ENCODE measurements at regions not wholly inside any gene's neighbourhood (a gene's known extent, or its start where the extent isn't known, plus 50 kb on each side); places are given as distances from the start of the nearest gene placed in this dataset.

DNA sequence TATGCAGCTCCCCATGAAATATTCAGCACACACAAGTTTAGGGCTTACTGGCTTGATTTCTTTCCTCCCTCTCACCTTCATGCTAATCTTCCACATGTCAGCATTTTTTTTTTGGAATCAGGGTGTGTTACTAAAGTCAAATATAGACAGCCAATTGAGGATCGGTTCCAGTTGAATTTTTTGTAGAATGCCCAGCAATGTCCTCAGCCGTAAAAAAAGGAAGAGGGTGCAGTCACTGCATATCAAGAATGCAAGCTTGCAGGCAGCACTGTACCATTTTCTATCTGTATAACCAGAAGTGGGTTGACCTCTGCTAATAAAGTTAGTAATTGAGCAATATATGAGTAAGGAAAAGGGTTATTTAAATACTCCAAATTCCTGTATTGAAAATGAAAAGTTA is 51.4 kb upstream of the CHMP2B start:
- Mint-ChIP-seq H3K4me3 (no peak overlapping the region), H3K4me1 (ENCODE audit: low read depth) (peaks cover 7% of the 10 kb centered on the region), H3K27ac (no peak overlapping the region), H3K27me3 (ENCODE audit: insufficient read depth) (peaks cover 2% of the 10 kb centered on the region; the same call in 1 of the 2 replicates), H3K9me3 (no peaks in the 10 kb centered on the region), H3K36me3 (ENCODE audit: low read depth) (no peaks in the 10 kb centered on the region)
- DNase-seq = no peak
- TF ChIP-seq, protein P1, sequence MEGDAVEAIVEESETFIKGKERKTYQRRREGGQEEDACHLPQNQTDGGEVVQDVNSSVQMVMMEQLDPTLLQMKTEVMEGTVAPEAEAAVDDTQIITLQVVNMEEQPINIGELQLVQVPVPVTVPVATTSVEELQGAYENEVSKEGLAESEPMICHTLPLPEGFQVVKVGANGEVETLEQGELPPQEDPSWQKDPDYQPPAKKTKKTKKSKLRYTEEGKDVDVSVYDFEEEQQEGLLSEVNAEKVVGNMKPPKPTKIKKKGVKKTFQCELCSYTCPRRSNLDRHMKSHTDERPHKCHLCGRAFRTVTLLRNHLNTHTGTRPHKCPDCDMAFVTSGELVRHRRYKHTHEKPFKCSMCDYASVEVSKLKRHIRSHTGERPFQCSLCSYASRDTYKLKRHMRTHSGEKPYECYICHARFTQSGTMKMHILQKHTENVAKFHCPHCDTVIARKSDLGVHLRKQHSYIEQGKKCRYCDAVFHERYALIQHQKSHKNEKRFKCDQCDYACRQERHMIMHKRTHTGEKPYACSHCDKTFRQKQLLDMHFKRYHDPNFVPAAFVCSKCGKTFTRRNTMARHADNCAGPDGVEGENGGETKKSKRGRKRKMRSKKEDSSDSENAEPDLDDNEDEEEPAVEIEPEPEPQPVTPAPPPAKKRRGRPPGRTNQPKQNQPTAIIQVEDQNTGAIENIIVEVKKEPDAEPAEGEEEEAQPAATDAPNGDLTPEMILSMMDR (IDR thresholded peaks at IDR 0.05) = no peak

DNA sequence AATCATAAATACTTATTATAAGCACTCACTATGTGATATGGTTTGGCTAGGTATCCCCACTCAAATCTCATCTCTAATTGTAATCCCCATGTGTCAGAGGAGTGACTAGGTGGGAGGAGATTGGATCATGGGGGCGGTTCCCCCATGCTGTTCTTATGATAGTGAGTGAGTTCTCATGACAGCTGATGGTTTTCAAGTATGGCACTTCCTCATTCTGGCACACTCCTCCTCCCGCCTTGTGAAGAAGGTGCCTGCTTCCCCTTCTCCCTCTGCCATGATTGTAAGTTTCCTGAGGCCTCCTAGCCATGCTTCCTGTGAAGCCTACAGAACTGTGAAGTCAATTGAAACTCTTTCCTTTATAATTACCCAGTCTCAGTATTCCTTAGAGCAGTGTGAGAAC is 53.3 kb upstream of the CHMP2B start:
- no peak for DNase-seq
- H3K27me3 Mint-ChIP-seq (ENCODE audit: insufficient read depth) = no peaks in the 10 kb centered on the region
- TF ChIP-seq, protein P1 (IDR thresholded peaks at IDR 0.05) = no peak
- no peak overlapping the region for H3K27ac Mint-ChIP-seq
- no peaks in the 10 kb centered on the region for H3K36me3 Mint-ChIP-seq (ENCODE audit: low read depth)
- no peak overlapping the region for H3K4me3 Mint-ChIP-seq
- peaks cover 7% of the 10 kb centered on the region for H3K4me1 Mint-ChIP-seq (ENCODE audit: low read depth)
- H3K9me3 Mint-ChIP-seq = no peaks in the 10 kb centered on the region

DNA sequence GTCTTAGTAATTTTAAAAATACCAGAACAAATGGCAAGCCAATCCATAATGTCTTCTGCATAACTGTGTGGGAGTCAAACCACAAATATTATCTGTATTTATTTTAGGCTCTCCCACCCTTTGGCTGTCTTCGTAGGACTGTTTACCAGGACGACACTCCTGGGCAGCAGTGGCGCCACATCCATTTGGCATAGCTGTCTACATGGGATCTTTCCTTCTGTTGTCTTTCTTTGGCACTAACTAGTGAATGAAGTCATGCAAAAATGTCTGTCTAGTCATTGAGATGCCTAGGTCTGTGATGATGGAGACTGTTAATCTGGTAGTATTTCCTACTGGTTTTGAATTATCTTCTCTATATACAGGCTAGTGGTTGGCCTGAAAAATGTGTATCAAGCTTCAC is 54.0 kb upstream of the CHMP2B start:
- TF ChIP-seq, protein P1 (IDR thresholded peaks at IDR 0.05) = no peak

DNA sequence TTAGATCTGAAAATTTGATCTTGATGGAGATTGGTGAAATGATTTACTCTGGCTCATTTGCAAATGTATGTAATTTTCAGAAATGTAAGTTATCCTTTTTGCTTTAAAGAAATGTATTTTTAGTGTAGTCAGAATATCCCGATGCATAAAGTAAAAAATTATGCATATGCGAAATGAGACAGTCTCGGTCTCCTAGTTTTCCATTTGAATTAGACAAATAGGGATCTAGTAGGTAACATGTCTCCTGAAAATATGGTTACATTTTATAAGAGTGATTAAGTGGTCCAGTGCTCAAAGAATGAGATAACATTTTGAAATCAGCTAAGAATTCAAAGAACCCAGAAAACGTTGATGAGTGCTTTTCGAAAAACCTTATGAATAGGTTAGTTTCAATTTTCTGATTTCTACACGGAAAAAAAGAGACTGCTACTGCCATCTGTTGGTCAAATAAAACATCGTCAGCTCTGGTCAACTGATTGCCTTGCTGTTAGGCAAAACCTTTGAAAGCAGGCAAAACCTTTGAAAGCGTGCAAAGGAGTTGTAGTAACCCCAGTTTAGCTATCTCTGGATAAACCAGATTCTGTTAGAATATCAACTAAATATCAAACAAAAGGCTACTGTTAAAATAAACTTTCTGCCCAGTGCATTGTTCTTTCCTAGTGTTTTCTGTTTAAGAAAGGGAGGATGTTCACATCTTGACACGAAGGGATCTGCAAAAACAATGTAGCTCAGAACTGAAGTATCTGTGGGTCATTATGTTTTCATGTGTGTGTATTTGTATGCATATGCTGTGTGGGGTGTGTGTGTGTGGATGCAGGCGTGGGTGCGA is 59.3 kb upstream of the CHMP2B start:
- peak overlapping the region; percentile 90 for H3K4me3 Mint-ChIP-seq

More for the DNA sequence above, 54.0 kb upstream of the CHMP2B start:
- H3K36me3 Mint-ChIP-seq (ENCODE audit: low read depth) = no peaks in the 10 kb centered on the region
- peaks cover 11% of the 10 kb centered on the region for H3K4me1 Mint-ChIP-seq (ENCODE audit: low read depth)
- DNase-seq = peak; percentile 6
- H3K9me3 Mint-ChIP-seq = no peaks in the 10 kb centered on the region
- no peak overlapping the region for H3K4me3 Mint-ChIP-seq
- no peak overlapping the region for H3K27ac Mint-ChIP-seq
- H3K27me3 Mint-ChIP-seq (ENCODE audit: insufficient read depth) = no peaks in the 10 kb centered on the region; the same call in 1 of the 2 replicates

DNA sequence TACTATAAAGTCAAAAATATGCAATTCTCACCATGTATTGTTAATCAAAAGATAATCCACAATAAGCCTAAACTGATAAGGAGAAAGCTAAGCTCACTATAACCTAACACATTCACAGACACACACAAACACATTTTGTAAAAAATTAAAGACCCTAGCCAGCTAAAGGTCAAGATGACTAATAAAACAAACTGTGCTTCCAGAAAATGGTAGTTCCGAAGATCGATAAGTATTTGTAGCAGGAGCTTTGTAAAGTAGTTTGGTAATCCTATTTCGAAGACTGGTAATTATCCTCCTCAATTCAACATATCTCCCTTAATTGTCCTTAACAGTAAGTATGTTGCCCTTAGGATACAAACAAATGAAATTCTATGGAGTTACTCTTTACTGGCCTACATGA is 62.9 kb upstream of the CHMP2B start:
- Mint-ChIP-seq H3K4me3 (no peak overlapping the region), H3K36me3 (ENCODE audit: low read depth) (no peaks in the 10 kb centered on the region), H3K27me3 (ENCODE audit: insufficient read depth) (peaks cover 1% of the 10 kb centered on the region), H3K9me3 (no peaks in the 10 kb centered on the region), H3K27ac (no peak overlapping the region), H3K4me1 (ENCODE audit: low read depth) (peaks cover 19% of the 10 kb centered on the region)
- DNase-seq = no peak
- TF ChIP-seq, protein P1 (IDR thresholded peaks at IDR 0.05) = no peak

More for the DNA sequence above, 59.3 kb upstream of the CHMP2B start:
- H3K27me3 Mint-ChIP-seq (ENCODE audit: insufficient read depth) = no peaks in the 10 kb centered on the region; the same call in none of the 2 replicates
- H3K36me3 Mint-ChIP-seq (ENCODE audit: low read depth) = no peaks in the 10 kb centered on the region
- H3K9me3 Mint-ChIP-seq = no peaks in the 10 kb centered on the region
- peak; percentile 59 for DNase-seq
- H3K4me1 Mint-ChIP-seq (ENCODE audit: low read depth) = peaks cover 10% of the 10 kb centered on the region
- 0 out of 2 replicates have a peak overlapping the region, but pooled peaks have one; percentile 29 for H3K27ac Mint-ChIP-seq
- TF ChIP-seq, protein P1 (IDR thresholded peaks at IDR 0.05) = peak; percentile 88

Measured in HFFc6 (cell line).